Non-pigmented ciliary epithelial cell (primary cell): ENCODE measurements at regions not wholly inside any gene's neighbourhood (a gene's known extent, or its start where the extent isn't known, plus 50 kb on each side); places are given as distances from the start of the nearest gene placed in this dataset.
"Not testable (repeated sequence)": the region's sequence is repeated elsewhere in the genome, so short reads cannot be mapped to it uniquely, and the experiment has no call there.

Experiments used
- DNase-seq: peaks from one replicate; pipeline ENCODE4 v3.0.0-alpha.2; 2010; ENCODE audit warnings: low read depth

DNA sequence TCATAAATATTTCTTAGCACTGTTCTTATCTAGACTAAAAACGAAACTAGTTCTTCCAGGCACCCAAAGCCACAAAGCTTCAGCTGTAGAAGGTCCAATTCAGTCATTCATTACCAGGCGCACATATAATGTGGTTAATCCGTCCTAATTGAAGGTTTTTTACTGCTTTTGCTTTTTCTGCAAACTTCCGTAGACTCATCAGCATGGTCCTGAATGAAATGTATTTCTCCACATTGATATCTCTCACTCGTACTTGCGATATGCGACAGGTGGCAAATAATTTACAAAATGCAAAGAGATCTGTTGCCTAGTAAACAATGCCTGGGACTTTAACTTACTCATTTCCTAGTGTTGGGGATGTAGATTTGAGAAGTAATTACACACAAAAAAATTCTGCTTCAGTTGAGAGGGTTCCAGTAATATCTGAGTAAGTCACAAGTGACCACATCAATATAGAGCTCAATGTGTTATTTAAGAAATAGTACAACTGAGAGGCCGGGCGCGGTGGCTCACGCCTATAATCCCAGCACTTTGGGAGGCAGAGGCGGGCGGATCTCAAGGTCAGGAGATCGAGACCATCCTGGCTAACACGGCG, 75.0 kb upstream of the MBNL1 start:
- no peak for DNase-seq

DNA sequence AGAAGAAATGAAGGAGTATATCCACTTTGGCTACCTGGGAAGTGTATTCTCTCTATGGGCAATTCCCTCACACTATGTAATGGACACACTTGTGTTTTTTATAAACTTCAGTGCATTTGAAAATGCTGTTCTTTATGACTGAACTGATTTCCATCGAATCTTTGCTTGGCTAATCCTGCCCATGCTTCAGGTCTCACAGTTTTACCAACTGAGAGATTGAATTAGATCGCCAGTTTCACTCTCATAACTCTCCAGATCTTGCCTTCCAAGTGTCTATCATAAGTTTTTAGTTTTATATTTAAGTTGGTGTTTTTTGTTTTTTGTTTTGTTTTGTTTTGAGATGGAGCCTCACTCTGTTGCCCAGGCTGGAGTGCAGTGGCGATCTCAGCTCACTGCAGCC, 73.5 kb upstream of the MBNL1 start:
- DNase-seq, result no peak

DNA sequence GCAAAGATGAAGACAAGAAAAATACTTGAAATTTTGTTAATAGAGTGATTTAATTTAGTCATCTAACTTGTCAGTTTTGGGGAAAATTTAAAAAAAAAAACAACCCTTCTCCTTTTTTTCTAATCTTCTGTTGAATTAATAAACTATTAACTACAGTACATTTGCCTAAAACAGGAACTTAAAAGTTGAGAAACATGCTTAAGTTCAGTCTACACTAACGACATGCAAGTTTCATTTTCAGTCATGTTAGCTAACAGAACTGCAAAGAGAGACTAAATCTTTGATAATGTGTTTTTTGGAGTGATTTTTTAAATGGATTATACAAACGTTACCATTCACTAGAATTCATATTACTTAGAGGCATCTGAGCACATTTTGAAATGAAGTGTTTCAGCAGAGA, 71.9 kb upstream of the MBNL1 start:
- no peak for DNase-seq

DNA sequence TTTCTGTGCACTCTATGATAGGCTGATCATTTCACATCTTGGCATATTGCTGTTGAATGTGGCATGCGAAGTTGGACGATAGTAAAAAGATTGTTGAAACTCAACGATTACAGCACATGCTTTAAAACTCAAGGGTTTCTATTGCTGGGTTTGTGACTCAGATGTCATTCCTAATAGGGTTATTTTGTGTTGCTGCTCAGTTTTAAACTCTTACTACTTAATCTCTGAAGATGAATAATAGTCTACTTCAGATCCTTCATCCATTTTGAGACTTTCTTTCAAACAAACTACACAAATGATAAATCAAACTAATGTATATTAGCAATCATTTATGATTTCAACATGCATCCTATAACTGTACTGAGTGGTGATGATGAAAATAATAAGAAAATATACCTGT, 71.3 kb upstream of the MBNL1 start:
- no peak for DNase-seq

DNA sequence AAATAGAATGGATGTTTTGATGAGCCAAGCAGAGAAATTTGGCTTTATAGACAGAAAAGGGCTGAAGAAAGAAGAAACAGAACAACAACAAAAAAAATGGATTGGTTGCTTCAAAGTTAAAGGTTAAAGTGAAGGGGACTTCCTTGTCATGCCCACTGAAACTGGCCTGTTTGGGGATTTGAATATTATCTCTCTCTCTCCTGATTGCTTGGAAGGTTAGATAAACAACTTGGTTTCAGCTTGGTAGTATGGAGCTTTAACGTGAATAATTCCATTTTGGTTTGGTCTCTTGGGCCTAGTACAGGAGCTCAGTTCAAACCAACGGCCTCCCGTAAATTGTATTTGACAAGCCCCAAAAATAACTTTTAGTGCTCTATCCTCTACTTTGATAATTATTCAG, 70.8 kb upstream of the MBNL1 start:
- DNase-seq, result no peak

DNA sequence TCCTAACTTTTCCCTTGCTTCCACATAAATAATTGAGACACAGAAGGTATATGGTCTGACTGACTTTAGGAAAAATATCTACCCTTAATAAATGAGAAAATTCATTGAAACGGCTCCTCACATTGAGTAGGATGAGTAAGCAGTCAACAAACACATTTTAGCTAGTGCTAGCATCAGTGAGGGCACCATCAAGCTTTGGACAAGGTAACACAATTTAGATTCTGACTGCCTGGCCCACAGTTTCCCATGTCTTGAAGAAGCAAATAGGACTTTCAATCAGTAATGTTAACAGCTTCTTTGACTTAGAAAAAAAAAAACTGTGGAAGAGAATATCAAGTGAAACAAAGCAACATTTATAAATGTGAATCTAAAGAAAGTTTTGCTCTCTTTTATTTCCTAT, 70.1 kb upstream of the MBNL1 start:
- no peak for DNase-seq

DNA sequence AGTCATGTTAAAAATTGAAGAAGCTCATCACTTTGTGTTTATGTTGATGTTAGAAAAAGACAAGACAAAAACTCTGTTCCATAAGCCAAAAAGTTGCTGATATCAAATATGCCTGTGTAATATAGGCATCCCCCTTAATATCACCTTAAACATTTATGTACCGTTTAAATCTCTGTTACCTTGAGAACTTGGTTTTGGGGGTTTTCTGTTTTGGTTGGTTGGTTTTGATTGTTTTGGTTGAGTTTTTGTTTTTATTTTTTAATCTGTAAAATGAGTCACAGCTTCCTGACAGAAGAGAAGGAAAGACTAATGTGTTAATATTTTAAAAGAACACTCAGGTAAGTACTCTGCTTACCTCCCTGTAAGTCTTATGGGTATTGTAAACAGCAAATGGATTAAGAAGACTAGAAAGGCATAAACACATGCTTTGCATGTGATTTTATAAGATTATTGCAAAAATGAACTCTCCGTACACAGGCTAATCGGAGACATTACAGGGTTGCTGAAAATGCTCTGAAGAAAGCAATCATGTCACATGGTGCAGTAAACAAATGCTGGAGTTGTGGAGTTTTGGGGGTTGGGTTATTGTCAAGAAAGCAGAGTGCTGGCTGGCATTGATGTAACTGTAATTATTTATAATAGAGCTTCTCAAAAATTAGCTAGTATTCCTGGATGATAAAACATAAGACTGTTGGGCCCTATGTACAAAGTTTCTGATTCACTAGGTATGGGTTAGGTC, 69.5 kb upstream of the MBNL1 start:
- DNase-seq, result no peak

DNA sequence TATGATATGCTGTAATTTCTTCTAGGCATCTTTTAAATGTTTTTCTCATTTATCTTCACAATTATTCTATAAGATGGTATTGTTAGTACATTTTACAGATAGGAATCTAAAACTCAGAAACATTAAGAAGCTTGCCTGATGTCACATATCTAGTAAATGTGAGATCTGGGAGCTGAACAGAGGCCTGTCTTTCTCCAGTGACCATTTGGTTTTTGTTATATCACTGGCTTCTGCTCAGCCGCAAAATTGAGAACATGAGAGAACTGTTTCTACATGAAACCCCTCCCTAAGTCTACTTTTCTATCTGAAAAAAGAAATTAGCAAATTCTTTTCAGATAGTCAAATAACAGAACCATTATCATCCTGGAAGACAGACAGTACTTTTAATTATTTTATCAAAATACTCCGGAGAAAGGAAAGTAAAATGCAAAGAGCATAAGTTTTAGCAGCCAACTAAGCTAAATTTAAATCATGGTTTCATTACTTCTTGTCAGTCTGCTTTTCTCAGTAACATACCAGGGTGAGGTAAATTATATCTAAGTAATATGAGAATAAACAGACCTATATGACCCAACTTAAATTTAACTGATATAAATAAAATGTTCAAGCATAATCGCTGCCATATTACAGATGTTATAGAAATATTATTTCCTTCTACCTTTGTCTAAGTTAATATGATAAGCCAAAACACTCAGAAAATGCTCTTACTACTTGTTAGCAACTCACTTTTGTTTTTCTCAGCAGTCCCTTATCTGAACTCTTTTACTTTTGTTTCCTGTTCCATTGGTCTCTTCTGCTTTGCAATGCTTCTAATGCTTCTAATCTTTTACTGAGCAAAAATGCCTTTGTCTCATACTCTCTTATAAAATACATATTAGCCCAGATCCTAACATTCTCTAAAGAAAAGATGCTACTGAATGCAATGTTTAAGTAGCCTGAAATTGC, 68.0 kb upstream of the MBNL1 start:
- no peak for DNase-seq

DNA sequence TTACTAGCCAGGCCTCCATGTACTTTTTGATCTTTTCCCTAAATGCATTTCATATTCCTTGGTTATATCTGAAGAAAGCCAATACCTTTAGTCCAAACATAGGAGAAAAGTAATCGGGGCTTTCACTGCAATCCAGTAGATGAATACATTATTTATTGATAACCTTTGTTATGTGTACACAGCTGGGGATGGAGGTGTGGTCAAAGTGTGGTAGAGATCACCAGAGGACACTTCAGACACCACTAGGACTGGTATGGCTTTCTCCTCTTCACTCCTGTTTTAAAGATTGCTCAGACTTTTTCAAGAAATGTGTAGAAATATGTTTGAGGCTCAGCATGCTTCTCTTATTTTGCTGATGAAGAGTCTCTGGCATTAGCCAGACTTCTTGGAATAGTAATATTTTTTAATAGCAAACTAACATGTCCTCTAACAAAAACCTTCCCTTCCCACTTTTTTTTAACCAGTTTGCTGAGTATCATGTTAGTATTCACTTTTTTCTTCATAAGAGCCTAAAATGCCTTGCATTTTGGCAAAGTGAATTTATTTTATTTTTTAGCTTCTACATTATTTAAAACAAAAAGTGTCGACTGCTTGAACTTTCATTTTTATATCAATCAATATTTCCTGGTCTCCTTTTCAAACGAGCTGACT, 65.6 kb upstream of the MBNL1 start:
- no peak for DNase-seq

DNA sequence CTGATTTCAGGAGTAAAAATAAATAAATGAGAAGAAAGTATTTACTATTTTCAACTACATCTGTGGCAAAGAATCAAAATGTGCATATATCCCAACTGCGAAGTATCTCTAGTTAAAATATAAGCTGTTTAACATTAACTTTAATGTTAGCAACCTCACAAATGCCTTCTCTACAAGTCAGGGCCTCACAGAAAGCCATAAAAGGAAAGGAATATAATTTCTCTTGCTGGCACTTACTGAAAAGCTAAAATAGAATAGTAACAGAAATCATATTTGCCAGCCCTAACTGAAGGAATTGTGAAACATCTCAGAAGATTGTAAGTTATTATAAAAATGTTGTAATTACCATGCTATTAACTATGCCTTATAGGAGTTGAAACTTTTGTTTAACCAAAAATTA, 65.1 kb upstream of the MBNL1 start:
- DNase-seq, result no peak

DNA sequence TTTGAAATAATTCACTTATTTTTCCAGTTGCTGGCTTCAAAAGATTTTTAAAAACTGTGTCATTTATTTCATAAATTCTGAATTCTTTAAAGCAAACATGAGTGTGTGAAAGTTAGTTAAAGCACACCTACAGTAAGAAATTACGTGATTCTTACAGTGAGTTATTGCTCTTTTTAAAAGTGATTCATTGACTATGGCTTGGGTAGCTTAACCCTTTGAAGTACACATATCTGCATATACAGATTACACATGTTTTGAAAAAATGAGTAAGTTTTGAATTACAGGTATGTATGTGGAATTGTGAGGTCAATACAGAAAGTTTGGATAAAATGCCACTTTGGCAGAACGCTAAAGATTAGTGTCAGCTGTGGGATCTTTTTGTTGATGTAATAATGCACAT, 64.5 kb upstream of the MBNL1 start:
- no peak for DNase-seq

DNA sequence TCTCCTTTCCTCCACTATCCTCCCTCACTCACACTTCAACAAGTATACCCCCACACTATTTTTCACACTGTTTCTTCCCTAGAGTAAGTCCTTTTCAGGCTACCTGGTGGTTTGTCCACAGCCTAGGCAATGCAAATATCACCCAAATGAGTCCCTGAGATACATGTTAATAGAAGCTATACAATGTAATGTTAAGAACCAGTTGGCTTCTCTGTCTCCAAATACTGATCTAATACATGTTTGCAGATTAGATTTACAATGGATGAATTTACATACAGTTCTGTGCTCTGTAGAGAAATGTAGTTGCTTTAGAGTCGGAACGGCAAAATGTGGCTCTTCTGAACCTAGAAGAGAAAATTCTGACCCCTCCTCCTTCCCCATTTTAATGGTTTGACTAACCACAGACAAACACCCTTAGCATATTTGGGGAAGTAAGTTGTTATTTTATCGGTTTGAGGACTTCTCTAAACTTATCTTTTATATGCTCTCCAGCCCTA, 63.6 kb upstream of the MBNL1 start:
- no peak for DNase-seq

DNA sequence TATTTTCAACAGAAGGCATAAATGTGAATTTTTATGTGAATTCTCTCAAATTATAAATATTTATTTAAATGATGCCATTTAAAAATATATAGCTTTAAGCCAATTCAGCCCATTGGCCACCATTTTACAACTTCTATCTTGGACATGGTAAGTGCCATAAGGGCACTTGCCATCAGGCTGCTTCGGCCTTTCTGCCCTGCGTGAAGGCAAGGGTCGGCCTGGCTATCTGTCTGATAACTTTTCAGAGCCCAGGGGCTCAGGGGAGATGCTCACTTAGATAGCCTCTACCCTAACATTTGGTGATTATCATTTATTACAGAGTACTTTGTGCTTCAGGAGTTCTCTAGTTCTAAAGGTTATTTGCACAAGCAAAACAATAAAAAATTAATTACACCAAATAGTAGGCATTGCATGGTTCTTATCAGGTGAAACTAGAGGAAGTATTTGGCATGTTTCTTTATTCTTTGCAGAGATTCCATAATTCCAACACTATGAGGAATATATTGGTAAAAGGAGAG, 62.4 kb upstream of the MBNL1 start:
- no peak for DNase-seq

DNA sequence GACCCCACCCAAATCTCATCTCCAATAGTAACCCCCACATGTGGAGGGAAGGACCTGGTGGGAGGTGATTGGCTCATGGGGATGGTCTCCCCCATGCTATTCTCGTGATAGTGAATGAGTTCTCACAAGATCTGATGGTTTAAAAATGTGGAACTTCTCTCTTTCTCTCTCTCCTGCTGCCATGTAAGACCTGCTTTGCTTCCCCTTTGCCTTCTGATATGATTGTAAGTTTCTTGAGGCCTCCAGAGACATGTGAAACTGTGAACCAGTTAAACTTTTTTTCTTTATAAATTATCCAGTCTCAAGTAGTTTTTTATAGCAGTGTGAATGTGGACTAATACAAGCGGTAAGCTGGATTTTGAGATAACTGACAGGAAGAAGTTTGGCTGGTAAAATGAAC, 60.3 kb upstream of the MBNL1 start:
- no peak for DNase-seq

DNA sequence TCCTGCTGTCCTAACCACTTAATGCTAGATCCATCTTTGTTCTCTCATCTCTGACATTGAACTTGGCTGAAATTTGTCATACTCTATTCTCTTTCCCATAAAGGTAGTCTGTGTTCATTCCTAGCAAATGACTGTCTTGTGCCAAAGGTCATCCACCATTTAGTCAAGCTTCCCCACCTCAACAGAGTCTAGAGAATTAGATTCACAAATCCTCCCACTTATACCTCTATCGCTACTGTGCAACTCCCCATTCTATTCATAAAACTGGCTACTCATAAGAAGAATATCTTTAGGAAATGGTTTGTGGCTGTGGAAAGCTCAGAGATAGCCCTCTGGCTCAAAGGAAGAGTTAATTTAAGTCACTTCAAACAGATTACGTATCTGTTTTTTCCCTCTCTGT, 59.7 kb upstream of the MBNL1 start:
- DNase-seq, result no peak

DNA sequence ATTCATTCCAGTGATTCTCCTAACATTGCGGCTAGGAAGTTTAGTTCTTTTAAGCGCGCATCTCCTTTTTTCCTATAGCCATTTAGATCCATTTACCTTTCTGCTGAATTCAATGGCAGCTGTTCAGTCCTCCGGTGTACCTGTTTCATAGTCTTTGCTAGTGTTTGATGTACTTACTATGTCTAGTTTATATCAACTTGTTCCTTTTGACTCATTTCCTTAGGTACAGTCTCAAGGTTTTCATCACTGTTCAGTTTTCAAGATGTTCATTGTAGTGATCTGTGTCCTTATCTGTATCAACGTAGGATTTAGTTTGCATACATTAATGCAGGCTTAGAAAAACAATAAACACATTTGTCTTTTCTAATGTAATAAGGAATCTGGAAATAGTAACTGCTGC, 59.0 kb upstream of the MBNL1 start:
- DNase-seq, result no peak

DNA sequence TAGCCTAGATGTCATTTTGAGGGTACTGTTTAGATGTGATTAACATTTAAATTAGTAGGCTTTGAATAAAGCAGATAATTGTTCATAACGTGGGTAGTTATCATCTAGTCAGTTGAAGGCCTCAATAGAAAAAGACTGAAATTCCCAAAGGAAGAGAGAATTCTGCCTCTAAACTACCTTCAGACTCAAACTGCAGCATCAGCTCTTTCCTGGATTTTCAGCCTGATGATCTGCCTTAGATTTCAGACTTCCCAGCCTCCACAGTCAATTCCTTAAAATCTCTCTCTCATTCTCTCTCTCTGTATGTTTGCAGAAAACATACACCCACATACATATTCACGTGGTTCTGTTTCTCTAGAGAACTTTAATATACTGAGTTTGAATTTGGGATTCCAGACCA, 58.0 kb upstream of the MBNL1 start:
- no peak for DNase-seq

DNA sequence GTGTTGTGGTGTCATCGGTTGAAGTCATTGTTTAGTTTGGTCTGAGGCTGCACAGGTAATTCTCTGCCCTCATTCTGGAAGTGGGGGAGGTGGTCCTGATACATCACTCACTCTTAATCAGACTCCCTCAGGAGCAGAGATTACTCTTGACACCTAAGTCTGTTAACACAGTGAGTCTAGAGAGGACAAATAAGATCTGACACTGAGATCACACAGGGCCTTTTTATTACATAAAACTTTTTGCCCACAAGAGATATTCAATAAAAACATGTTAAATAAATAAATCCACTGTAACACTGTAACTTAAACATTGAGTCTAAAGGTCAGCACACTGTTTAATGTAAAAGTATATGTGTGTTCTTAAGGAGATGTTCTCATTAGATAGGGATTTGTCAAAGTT, 57.1 kb upstream of the MBNL1 start:
- DNase-seq, result no peak

DNA sequence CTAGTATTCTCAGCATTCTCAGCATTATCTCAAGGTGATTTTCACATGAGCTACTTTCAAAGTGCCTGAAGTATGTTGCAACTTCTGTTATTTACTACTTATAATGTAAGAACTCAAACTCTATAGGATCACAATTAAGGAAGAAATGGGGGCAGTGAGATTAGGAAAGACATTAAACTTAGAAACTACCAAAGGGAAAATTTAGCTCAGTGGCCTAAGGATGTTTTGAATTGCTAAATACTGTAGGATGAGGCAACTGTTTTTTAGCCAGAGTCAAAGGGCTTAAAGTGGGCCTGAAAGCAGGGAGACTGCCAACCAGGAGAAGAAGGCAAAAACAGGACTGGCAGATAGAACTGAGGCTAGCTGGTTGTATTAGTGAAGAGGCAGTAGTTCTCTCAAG, 55.5 kb upstream of the MBNL1 start:
- no peak for DNase-seq

DNA sequence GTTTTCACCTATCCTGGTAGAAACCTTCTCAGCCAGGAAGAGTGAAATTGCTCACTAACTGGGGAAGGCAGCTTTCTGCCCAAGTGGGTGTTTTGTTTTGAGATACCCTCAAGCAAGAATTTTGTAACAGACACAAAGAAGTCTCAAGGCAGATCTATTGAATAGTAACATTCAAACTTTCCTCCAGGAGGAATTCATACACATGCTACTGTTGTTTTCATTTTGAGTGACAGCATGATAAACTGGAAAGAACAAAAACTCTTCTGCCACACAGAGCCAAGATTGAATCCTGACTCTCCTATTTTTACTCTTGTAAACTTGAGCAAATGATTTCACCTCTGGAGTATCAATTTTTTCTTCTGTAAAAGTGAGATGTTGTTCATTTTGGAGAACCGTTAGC, 54.8 kb upstream of the MBNL1 start:
- DNase-seq, result no peak

DNA sequence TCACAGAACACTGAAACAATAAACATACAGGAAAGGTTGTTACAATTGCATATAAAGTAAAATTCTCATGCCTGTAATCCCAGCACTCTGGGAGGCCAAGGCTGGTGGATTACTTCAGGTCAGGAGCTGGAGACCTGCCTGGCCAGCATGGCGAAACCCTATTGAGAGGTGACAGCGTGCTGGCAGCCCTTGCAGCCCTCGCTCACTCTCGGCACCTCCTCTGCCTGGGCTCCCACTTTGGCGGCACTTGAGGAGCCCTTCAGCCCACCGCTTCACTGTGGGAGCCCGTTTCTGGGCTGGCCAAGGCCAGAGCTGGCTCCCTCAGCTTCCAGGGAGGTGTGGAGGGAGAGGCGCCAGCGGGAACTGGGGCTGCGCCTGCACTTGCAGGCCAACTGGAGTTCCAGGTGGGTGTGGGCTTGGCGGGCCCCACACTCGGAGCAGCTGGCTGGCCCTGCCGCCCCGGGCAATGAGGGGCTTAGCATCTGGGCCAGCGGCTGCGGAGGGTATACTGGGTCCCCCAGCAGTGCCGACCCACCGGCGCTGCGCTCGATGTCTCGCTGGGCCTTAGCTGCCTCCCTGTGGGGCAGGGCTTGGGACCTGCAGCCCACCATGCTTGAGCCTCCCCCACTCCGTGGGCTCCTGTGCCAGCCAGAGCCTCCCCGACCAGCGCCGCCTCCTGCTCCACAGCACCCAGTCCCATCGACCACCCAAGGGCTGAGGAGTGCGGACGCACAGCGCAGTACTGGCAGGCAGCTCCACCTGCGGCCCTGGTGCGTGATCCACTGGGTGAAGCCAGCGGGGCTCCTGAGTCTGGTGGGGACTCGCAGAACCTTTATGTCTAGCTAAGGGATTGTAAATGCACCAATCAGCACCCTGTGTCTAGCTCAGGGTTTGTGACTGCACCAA, 51.5 kb upstream of the MBNL1 start:
- not testable (repeated sequence) for DNase-seq
